HEK293T (cell line): ENCODE measurements at regions not wholly inside any gene's neighbourhood (a gene's known extent, or its start where the extent isn't known, plus 50 kb on each side); places are given as distances from the start of the nearest gene placed in this dataset.

Source experiments
- CTCF ChIA-PET: fragments of 350-600 bp; formaldehyde crosslinking; extraction: SDS; loops from one replicate; lab custom pipeline; 2021; ENCODE audit warnings: antibody characterized with exemption, inconsistent platforms; lab: Yijun Ruan, JAX
- POLR2A ChIA-PET: fragments of 350-600 bp; formaldehyde crosslinking; extraction: SDS; loops from one replicate; lab custom pipeline; 2020; ENCODE audit warnings: antibody characterized with exemption, inconsistent platforms; lab: Yijun Ruan, JAX
- DNase-seq: peaks from one replicate; pipeline ENCODE4 v3.0.0; 2012; ENCODE audit warnings: mixed read lengths; ENCODE audit errors: extremely low spot score
- ARNT ChIP-seq: fragments of 450-650 bp; IDR thresholded peaks from 2 replicates; pipeline ENCODE4 v1.6.1; 2017; ENCODE audit warnings: mild to moderate bottlenecking
- BHLHE40 ChIP-seq: fragments of 450-650 bp; IDR thresholded peaks from 2 replicates; pipeline ENCODE4 v1.6.1; 2016; ENCODE audit warnings: mild to moderate bottlenecking, moderate library complexity, borderline replicate concordance
- CTBP1 ChIP-seq: fragments of 450-650 bp; IDR thresholded peaks from 2 replicates; pipeline ENCODE4 v1.6.1; 2016; ENCODE audit warnings: borderline replicate concordance
- ELF4 ChIP-seq: fragments of 450-650 bp; IDR thresholded peaks from 2 replicates; pipeline ENCODE4 v1.6.1; 2017; ENCODE audit warnings: antibody characterized with exemption
- FOXA1 ChIP-seq: fragments of 450-650 bp; IDR thresholded peaks from 2 replicates; pipeline ENCODE4 v1.6.1; 2016; ENCODE audit warnings: mild to moderate bottlenecking
- FOXK2 ChIP-seq: fragments of 450-650 bp; IDR thresholded peaks from 2 replicates; pipeline ENCODE4 v1.6.1; 2016; ENCODE audit warnings: mild to moderate bottlenecking
- FOXM1 ChIP-seq: fragments of 450-650 bp; IDR thresholded peaks from 2 replicates; pipeline ENCODE4 v1.6.1; 2017; ENCODE audit warnings: mild to moderate bottlenecking, borderline replicate concordance
- HDGF ChIP-seq: fragments of 450-650 bp; IDR thresholded peaks from 2 replicates; pipeline ENCODE4 v1.6.1; 2017; ENCODE audit warnings: antibody characterized with exemption, borderline replicate concordance
- L3MBTL2 ChIP-seq: fragments of 450-650 bp; conservative IDR thresholded peaks from 2 replicates; pipeline ENCODE4 v1.6.1; 2016; ENCODE audit warnings: mild to moderate bottlenecking
- LEF1 ChIP-seq: fragments of 450-650 bp; IDR thresholded peaks from 2 replicates; pipeline ENCODE4 v1.6.1; 2017; ENCODE audit warnings: mild to moderate bottlenecking, borderline replicate concordance
- NFRKB ChIP-seq: fragments of 450-650 bp; IDR thresholded peaks from 2 replicates; pipeline ENCODE4 v1.6.1; 2016; ENCODE audit warnings: mild to moderate bottlenecking, moderate library complexity
- SP1 ChIP-seq: fragments of 450-650 bp; IDR thresholded peaks from 2 replicates; pipeline ENCODE4 v1.6.1; 2017
- SUZ12 ChIP-seq: fragments of 450-650 bp; IDR thresholded peaks from 2 replicates; pipeline ENCODE4 v1.6.1; 2016; ENCODE audit warnings: mild to moderate bottlenecking
- TARDBP ChIP-seq: fragments of 450-650 bp; IDR thresholded peaks from 2 replicates; pipeline ENCODE4 v1.6.1; 2016
- ZNF384 ChIP-seq: fragments of 450-650 bp; IDR thresholded peaks from 2 replicates; pipeline ENCODE4 v1.6.1; 2016
- TF ChIP-seq, protein P1 (sequence below): fragments of 450-650 bp; IDR thresholded peaks from 2 replicates; pipeline ENCODE4 v1.6.1; 2016

DNA sequence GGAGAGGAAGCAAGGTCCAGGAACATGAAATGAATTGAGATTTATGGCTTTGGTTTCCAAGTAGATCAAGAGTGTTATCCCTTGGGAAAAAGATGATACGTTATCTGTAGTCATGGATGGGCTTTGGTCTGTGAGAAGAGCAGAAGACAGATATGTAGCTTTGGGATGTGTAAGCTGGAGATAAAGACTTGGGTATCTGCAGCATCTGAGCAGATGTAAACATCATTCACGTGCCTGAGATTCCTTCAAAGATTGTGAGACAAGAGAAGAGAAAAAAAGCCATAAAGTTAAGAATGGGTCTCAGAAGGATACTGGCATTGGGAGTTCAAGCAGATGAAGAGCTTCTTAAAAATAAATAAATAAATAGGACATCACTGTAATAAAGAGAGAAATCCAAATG, 217.8 kb downstream of the PTPRC start:
- POLR2A ChIA-PET: interaction anchor here (0.8 kb wide), 1 partner anchor 81 kb away, joined by 3 read pairs; no protein-coding TSS in a partner anchor

DNA sequence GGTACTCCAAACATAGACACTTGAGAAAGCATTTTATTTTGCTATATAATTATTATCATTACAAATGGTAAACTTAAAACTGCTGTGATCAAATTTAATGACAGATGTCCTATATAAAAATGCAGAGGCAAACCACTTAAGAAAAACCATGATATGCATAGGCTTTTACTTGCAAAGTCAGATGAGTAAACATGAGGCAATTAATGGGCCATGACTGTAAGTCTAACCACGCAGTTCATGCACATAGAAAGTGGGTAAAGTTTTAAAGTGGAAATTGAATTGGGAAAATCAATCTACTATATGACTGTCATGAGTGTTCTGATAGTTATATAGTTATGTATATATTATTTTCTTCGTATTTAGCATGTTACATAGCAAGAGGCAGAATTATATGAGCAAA, 219.2 kb downstream of the PTPRC start:
- DNase-seq: no peak
- ChIA-PET CTCF (no interaction called here), POLR2A (no interaction called here)
- TF ChIP-seq L3MBTL2: no peak
- TF ChIP-seq FOXM1: no peak
- no peak for TF ChIP-seq ARNT
- no peak for TF ChIP-seq FOXA1

More for the DNA sequence above, 217.8 kb downstream of the PTPRC start:
- CTCF ChIA-PET: no interaction called here
- DNase-seq: no peak
- TF ChIP-seq CTBP1: no peak
- no peak for TF ChIP-seq HDGF
- no peak for TF ChIP-seq SP1
- TF ChIP-seq LEF1: no peak
- no peak for TF ChIP-seq FOXK2
- no peak for TF ChIP-seq TARDBP
- no peak for TF ChIP-seq BHLHE40

DNA sequence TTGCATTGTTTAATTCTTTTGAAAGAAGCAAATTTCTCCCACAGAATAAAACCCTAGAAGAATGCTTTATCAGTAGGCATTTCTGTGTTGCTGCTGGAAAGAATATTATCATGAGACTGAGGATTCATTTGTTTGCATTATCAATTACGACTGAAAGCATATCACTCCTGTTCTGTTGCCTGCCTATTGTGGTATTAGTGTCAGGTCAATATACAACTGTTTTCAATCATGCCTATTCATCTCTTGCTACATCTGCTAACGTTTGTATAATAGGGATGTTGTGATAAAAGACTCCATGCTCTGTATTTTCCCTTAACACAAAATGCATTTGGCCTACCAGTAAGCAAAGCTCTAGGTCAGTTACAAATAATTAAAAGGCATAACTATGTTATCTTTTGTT, 221.5 kb downstream of the PTPRC start:
- DNase-seq: no peak
- CTCF ChIA-PET: no interaction called here
- no peak for TF ChIP-seq FOXK2
- no peak for TF ChIP-seq L3MBTL2
- POLR2A ChIA-PET: no interaction called here

DNA sequence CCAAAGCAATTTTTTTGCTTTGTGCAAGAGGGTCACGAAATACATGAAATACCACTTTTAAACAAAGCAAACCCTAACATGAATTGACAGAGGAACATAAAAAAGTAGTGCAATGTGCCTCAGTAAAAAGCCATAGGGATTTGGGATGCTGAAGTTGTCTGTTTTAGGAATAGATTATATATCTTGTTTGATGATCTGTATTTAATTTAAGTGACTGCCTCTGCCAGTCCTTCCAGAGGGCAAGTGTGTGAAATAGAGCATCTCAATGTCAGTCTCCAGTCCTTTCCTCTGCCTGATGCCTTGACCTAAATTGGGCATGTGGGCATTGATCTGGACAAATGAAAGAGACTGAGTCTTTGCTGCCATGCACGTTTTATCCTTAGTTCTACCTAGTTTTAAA, 222.8 kb downstream of the PTPRC start:
- CTCF ChIA-PET: no interaction called here
- POLR2A ChIA-PET: no interaction called here
- DNase-seq: no peak
- TF ChIP-seq ELF4: no peak
- no peak for TF ChIP-seq NFRKB
- no peak for TF ChIP-seq CTBP1
- TF ChIP-seq BHLHE40: no peak
- TF ChIP-seq HDGF: no peak
- no peak for TF ChIP-seq ZNF384
- TF ChIP-seq L3MBTL2: no peak
- TF ChIP-seq FOXM1: no peak
- TF ChIP-seq ARNT: no peak
- TF ChIP-seq FOXA1: no peak
- TF ChIP-seq LEF1: no peak
- TF ChIP-seq FOXK2: no peak
- TF ChIP-seq, protein P1, sequence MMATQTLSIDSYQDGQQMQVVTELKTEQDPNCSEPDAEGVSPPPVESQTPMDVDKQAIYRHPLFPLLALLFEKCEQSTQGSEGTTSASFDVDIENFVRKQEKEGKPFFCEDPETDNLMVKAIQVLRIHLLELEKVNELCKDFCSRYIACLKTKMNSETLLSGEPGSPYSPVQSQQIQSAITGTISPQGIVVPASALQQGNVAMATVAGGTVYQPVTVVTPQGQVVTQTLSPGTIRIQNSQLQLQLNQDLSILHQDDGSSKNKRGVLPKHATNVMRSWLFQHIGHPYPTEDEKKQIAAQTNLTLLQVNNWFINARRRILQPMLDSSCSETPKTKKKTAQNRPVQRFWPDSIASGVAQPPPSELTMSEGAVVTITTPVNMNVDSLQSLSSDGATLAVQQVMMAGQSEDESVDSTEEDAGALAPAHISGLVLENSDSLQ: no peak
- no peak for TF ChIP-seq SP1
- no peak for TF ChIP-seq TARDBP
- no peak for TF ChIP-seq SUZ12

DNA sequence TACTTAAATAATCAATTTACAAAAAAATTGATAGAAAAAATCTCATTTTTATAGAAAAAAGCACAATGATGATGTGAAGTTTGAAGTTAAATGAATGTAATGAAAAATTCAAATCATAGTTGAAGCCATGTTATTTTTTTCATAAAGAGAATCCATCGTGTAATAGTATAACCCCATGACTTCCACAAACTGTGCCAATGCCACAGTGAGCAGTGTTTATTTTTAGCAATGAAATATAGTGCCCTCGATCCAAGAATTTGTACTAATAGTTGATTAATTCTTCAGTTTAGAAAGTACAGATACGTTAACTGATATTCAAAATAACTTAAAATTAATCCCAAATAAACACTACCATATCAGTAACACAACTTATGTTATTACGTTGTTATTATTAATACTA, 225.9 kb downstream of the PTPRC start:
- POLR2A ChIA-PET: no interaction called here
- TF ChIP-seq ELF4: no peak
- TF ChIP-seq LEF1: no peak
- TF ChIP-seq, protein P1: no peak
- no peak for TF ChIP-seq FOXA1
- TF ChIP-seq NFRKB: no peak
- CTCF ChIA-PET: no interaction called here
- no peak for DNase-seq

DNA sequence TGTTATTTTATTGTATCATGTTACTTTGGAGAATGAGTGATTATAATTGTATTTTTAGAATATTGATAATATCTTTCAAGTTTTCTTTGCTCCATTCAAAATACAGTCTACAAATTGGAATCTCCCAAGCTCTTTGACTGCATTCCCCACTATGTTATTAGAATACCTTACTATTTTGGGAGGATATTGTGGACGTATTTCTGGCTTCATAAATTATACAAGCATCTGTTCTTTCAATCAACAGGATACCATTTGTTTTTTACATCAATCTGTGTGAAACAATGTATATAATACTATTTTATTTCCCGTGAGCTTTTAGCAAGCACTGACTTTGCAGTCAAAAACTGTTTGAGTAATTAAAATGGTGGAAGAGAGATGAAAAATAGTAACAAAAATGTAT, 226.5 kb downstream of the PTPRC start:
- ChIA-PET CTCF (no interaction called here), POLR2A (no interaction called here)
- DNase-seq: no peak
- TF ChIP-seq, protein P1: no peak
- TF ChIP-seq FOXM1 (no peak), BHLHE40 (no peak), ARNT (no peak), SP1 (no peak), FOXK2 (no peak), ELF4 (no peak), FOXA1 (no peak), HDGF (no peak), ZNF384 (no peak), L3MBTL2 (no peak), SUZ12 (no peak), CTBP1 (no peak), LEF1 (no peak)

DNA sequence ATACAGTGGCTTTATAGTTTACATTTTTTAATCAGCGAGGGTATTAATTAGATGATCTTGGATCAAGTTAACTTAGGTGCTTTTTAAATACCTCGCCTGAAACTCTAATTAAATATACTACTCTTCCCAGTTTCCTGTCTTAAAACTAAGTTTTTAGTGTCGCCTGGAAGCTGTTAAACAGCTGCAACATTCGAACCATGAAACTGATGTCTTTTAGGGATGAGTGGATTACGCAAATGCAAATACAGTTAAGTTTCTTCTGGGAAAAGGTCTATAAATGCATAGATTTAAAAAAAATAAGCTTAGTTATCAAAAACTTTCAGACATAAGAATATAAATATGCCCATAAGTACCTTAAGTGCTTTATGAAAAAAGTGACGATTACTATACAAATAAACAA, 228.3 kb downstream of the PTPRC start:
- TF ChIP-seq FOXK2: no peak
- TF ChIP-seq CTBP1: no peak
- no peak for TF ChIP-seq L3MBTL2
- TF ChIP-seq HDGF: no peak
- no peak for TF ChIP-seq ARNT
- CTCF ChIA-PET: no interaction called here
- POLR2A ChIA-PET: no interaction called here
- no peak for DNase-seq
